GM12878 (cell line): ENCODE measurements at regions not wholly inside any gene's neighbourhood (a gene's known extent, or its start where the extent isn't known, plus 50 kb on each side); places are given as distances from the start of the nearest gene placed in this dataset.
"Not testable (repeated sequence)": the region's sequence is repeated elsewhere in the genome, so short reads cannot be mapped to it uniquely, and the experiment has no call there.

ENCODE experiments used
- ATAC-seq: fragments of 200-7000 bp; cut with Tn5 transposase; 3 replicates; pipeline ENCODE4 v1.9.1; 2020; ENCODE audit warnings: mild to moderate bottlenecking, moderate library complexity
- BruUV-seq: library from RNA; stranded (reverse); fragments of 400-500 nt; replicated peaks from 2 replicates; lab custom pipeline; 2021; lab: Mats Ljungman, UMichigan
- CTCF ChIA-PET: fragments of 300-600 bp; sonication (Branson Sonifier 250); formaldehyde crosslinking; extraction: SDS; loops from one replicate; lab custom pipeline; 2021; ENCODE audit warnings: inconsistent platforms; lab: Yijun Ruan, JAX
- POLR2A ChIA-PET: fragments of 350-600 bp; formaldehyde crosslinking; extraction: SDS; loops from one replicate; lab custom pipeline; 2021; ENCODE audit warnings: inconsistent platforms; lab: Charles Lee
- RAD21 ChIA-PET: fragments of 300-600 bp; sonication (Branson Sonifier 250); formaldehyde crosslinking; loops from one replicate; lab custom pipeline; 2023; ENCODE audit warnings: antibody characterized with exemption; ENCODE audit not compliant: unreplicated experiment; lab: Charles Lee
- SMC1A ChIA-PET: fragments of 300-600 bp; sonication (Branson Sonifier 250); formaldehyde crosslinking; loops from one replicate; lab custom pipeline; 2023; ENCODE audit not compliant: unreplicated experiment, uncharacterized antibody; lab: Charles Lee
- DNase-seq: peaks from one replicate; pipeline ENCODE4 v3.0.0-alpha.2; 2011; ENCODE audit warnings: low read depth, low spot score
- FAIRE-seq: peaks from 3 replicates; lab custom pipeline; 2011; peaks lifted over from hg19 to GRCh38; lab: Jason Lieb, UNC
- H2AFZ ChIP-seq: 2 replicates; pipeline ENCODE4 v1.6.0; 2011; ENCODE audit warnings: low read depth, low read length, control low read depth; ENCODE audit not compliant: control insufficient read depth
- H3K27ac ChIP-seq: 2 replicates; pipeline ENCODE4 v1.5.1; 2011; ENCODE audit warnings: control low read depth; ENCODE audit not compliant: control insufficient read depth, insufficient read depth
- H3K27me3 ChIP-seq, 2 experiments: replicated peaks in 1 of 2; 2 replicates each; pipeline versions ENCODE4 v1.6.0 to v1.6.1; 2011; ENCODE audit warnings: low read length in 1 of 2; ENCODE audit not compliant: control insufficient read depth in 2 of 2, insufficient read depth in 2 of 2
- H3K36me3 ChIP-seq, 2 experiments: 2 replicates each; pipeline ENCODE4 v1.5.1; 2011; ENCODE audit warnings: low read length in 1 of 2; ENCODE audit not compliant: control insufficient read depth in 2 of 2, insufficient read depth in 2 of 2
- H3K4me1 ChIP-seq: 2 replicates; pipeline ENCODE4 v1.6.1; 2011; ENCODE audit warnings: mild to moderate bottlenecking, low read length, moderate library complexity, mixed read lengths; ENCODE audit not compliant: control insufficient read depth, insufficient read depth
- H3K4me2 ChIP-seq: 2 replicates; pipeline ENCODE4 v1.6.0; 2011; ENCODE audit warnings: control low read depth; ENCODE audit not compliant: control insufficient read depth, insufficient read depth
- H3K4me3 ChIP-seq: fragments of 200-600 bp; sonication (generic); 2 replicates; pipeline ENCODE4 v1.5.1; 2016
- H3K79me2 ChIP-seq: 2 replicates; pipeline ENCODE4 v1.6.0; 2011; ENCODE audit warnings: low read length; ENCODE audit not compliant: control insufficient read depth, insufficient read depth
- H3K9ac ChIP-seq: 2 replicates; pipeline ENCODE4 v1.8.0; 2011; ENCODE audit warnings: low read length, control low read depth, mixed read lengths; ENCODE audit not compliant: control insufficient read depth, insufficient read depth
- H3K9me3 ChIP-seq: replicated peaks from 3 replicates; pipeline ENCODE4 v1.5.1; 2011; ENCODE audit warnings: mild to moderate bottlenecking, low read length; ENCODE audit not compliant: control insufficient read depth, insufficient read depth
- H4K20me1 ChIP-seq: 2 replicates; pipeline ENCODE4 v1.6.0; 2011; ENCODE audit not compliant: control insufficient read depth, insufficient read depth
- ATF7 ChIP-seq: fragments of 450-650 bp; IDR thresholded peaks from 2 replicates; pipeline ENCODE4 v1.6.1; 2016; ENCODE audit warnings: low read depth, mild to moderate bottlenecking
- EZH2 ChIP-seq: IDR thresholded peaks from 2 replicates; pipeline ENCODE4 v1.6.1; 2012; ENCODE audit warnings: low read depth, mild to moderate bottlenecking, control low read depth, inconsistent platforms, low read length, borderline replicate concordance; ENCODE audit not compliant: control insufficient read depth
- HCFC1 ChIP-seq: fragments of 150-350 bp; IDR thresholded peaks from 2 replicates; pipeline ENCODE4 v1.6.1; 2014; ENCODE audit warnings: low read length
- IKZF1 ChIP-seq: fragments of 450-650 bp; conservative IDR thresholded peaks from 2 replicates; pipeline ENCODE4 v1.6.1; 2017; ENCODE audit warnings: antibody characterized with exemption, mild to moderate bottlenecking
- MEF2B ChIP-seq: fragments of 450-650 bp; IDR thresholded peaks from 2 replicates; pipeline ENCODE4 v1.6.1; 2018; ENCODE audit warnings: mild to moderate bottlenecking, moderate library complexity; ENCODE audit not compliant: partially characterized antibody, poor library complexity, severe bottlenecking
- MXI1 ChIP-seq: fragments of 150-350 bp; IDR thresholded peaks from 2 replicates; pipeline ENCODE4 v1.6.1; 2011; ENCODE audit warnings: low read depth, mild to moderate bottlenecking, inconsistent platforms, low read length, improper control_type of control experiment
- NKRF ChIP-seq: fragments of 450-650 bp; conservative IDR thresholded peaks from 2 replicates; pipeline ENCODE4 v1.6.1; 2017; ENCODE audit warnings: mild to moderate bottlenecking, moderate library complexity
- RBBP5 ChIP-seq: fragments of 200-600 bp; sonication (generic); conservative IDR thresholded peaks from 2 replicates; pipeline ENCODE4 v1.6.1; 2016
- SP1 ChIP-seq: IDR thresholded peaks from one replicate; pipeline ENCODE4 v1.6.1; 2011; ENCODE audit warnings: low read depth, low read length
- TARDBP ChIP-seq: IDR thresholded peaks from 2 replicates; pipeline ENCODE4 v1.6.1; 2016; ENCODE audit warnings: borderline replicate concordance
- TBL1XR1 ChIP-seq: IDR thresholded peaks from 2 replicates; pipeline ENCODE4 v1.6.1; 2012; ENCODE audit warnings: low read depth, low read length, improper control_type of control experiment
- TCF3 ChIP-seq: IDR thresholded peaks from 2 replicates; pipeline ENCODE4 v1.6.1; 2012; ENCODE audit warnings: low read depth, mild to moderate bottlenecking, low read length, borderline replicate concordance; ENCODE audit not compliant: insufficient read depth
- WGBS: methylation state at CpG from one replicate; pipeline ENCODE4 v1.1.6; 2016; ENCODE audit warnings: low lambda C conversion rate; ENCODE audit not compliant: insufficient replicate concordance, insufficient coverage; ENCODE audit errors: missing lambda C conversion rate; 5-methylcytosine and 5-hydroxymethylcytosine counted together
- in situ Hi-C: fragments of 300-500 bp; cut with MboI; formaldehyde crosslinking; loops from 9 replicates; pipeline ENCODE4 v1.14.3; 2018; ENCODE audit warnings: mixed read lengths
- intact Hi-C: fragments of 100-400 bp; cut with micrococcal nuclease; formaldehyde crosslinking; loops from one replicate; pipeline ENCODE4 v1.14.2; 2022; ENCODE audit not compliant: unreplicated experiment
- TF ChIP-seq, protein P1 (sequence below): IDR thresholded peaks from 2 replicates; pipeline ENCODE4 v1.6.1; 2012; ENCODE audit warnings: low read depth, low read length, improper control_type of control experiment

DNA sequence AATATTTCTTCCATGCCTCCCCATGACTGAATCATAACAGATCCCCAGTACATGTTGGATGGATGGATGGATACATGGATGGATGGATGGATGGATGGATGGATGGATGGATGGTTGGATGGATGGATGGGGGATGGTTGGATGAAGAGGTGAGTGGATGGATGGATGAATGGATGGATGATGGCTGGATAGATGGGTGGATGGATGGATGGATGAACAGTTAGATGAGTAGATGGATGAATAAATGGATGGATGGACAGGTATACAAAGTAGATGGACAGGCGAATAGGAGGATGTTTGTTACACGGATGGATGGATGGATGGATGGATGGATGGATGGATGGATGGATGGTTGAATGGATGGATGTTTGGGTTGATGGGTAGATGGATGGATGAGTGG lies 120.0 kb upstream of the HAND1 start:
- no peak overlapping the region for H3K9ac ChIP-seq
- no peak overlapping the region for H3K27ac ChIP-seq
- BruUV-seq = no TSS peak
- no peaks in the 10 kb centered on the region for H4K20me1 ChIP-seq
- FAIRE-seq (no peak), DNase-seq (no peak), ATAC-seq (no peak)
- no peaks in the 10 kb centered on the region; a peak in 1 of 4 replicates for H3K27me3 ChIP-seq
- WGBS = 47% methylated on average over 2 of the region's 2 CpGs
- POLR2A ChIA-PET = no interaction called here
- no peak for TF ChIP-seq MXI1
- TF ChIP-seq TBL1XR1 = no peak
- no peak for TF ChIP-seq NKRF
- no peak for TF ChIP-seq TARDBP
- no peak for TF ChIP-seq SP1
- TF ChIP-seq MEF2B = no peak
- TF ChIP-seq, protein P1, sequence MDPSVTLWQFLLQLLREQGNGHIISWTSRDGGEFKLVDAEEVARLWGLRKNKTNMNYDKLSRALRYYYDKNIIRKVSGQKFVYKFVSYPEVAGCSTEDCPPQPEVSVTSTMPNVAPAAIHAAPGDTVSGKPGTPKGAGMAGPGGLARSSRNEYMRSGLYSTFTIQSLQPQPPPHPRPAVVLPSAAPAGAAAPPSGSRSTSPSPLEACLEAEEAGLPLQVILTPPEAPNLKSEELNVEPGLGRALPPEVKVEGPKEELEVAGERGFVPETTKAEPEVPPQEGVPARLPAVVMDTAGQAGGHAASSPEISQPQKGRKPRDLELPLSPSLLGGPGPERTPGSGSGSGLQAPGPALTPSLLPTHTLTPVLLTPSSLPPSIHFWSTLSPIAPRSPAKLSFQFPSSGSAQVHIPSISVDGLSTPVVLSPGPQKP = no peak
- no peak for TF ChIP-seq RBBP5
- TF ChIP-seq ATF7 = no peak
- no peak for TF ChIP-seq TCF3
- no peak for TF ChIP-seq IKZF1
- no peak for TF ChIP-seq EZH2
- TF ChIP-seq HCFC1 = no peak
- no peak overlapping the region for H2AFZ ChIP-seq
- no peaks in the 10 kb centered on the region for H3K9me3 ChIP-seq
- SMC1A ChIA-PET = interaction anchor here (0.6 to 1.1 kb wide), 2 partner anchors 45 to 299 kb away, joined by 3 read pairs; no protein-coding TSS in a partner anchor
- CTCF ChIA-PET = interaction anchor here (0.6 kb wide), 1 partner anchor 34 kb away, joined by 4 read pairs; no protein-coding TSS in a partner anchor
- in situ Hi-C loops (no loop called here), intact Hi-C loops (no loop called here)
- no peaks in the 10 kb centered on the region for H3K36me3 ChIP-seq
- no peak overlapping the region for H3K4me2 ChIP-seq
- H3K4me1 ChIP-seq = no peaks in the 10 kb centered on the region
- no peaks in the 10 kb centered on the region for H3K79me2 ChIP-seq
- no peak overlapping the region for H3K4me3 ChIP-seq
- RAD21 ChIA-PET = no interaction called here

- ATAC-seq, H3K27ac ChIP-seq, H3K36me3 ChIP-seq, H3K9me3 ChIP-seq, H3K4me2 ChIP-seq, H3K79me2 ChIP-seq, H3K4me3 ChIP-seq, H2AFZ ChIP-seq, intact Hi-C loops, RAD21 ChIA-PET, H4K20me1 ChIP-seq, in situ Hi-C loops, BruUV-seq, H3K9ac ChIP-seq, DNase-seq, H3K4me1 ChIP-seq, CTCF ChIA-PET, FAIRE-seq, H3K27me3 ChIP-seq: not testable (repeated sequence)
- WGBS = 36% methylated on average over 5 of the region's 5 CpGs
- POLR2A ChIA-PET = interaction anchor here (0.7 kb wide), 1 partner anchor 438 kb away, joined by 5 read pairs; no protein-coding TSS in a partner anchor
- SMC1A ChIA-PET = interaction anchor here (1.1 kb wide), 1 partner anchor 44 kb away, joined by 3 read pairs; no protein-coding TSS in a partner anchor
These were observed 118.8 kb upstream of the HAND1 start for GRCh38 chr5:154596844-154597243.
